HG03432 (cell line): ENCODE measurements at regions not wholly inside any gene's neighbourhood (a gene's known extent, or its start where the extent isn't known, plus 50 kb on each side); places are given as distances from the start of the nearest gene placed in this dataset.
"Not testable (repeated sequence)": the region's sequence is repeated elsewhere in the genome, so short reads cannot be mapped to it uniquely, and the experiment has no call there.

ENCODE experiments used
- ATAC-seq: cut with Tn5 transposase; IDR thresholded peaks from one replicate; pipeline ENCODE4 v1.9.1; 2021; ENCODE audit warnings: mild to moderate bottlenecking, moderate library complexity; ENCODE audit not compliant: unreplicated experiment

DNA sequence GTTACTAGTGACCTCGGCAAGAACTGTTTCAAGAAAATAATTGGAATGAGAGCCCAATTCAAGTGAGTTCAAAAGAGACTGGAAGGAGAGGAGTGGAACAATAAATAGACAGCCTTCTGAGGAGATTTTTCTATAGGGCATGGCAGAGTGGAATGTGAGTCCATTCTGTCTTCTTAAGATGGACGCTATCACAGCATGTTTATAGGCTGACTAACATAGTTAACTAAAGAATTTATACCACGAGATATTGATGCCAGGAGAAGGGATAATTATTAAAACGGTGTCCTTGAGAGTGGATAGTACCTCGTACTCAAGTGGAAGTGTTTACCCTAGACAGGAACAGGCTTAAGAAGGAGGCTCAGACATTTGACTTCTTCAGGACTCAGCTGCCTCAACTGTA, 143.5 kb upstream of the RBBP8 start:
- ATAC-seq: no peak

GRCh38 chr18:22790545-22791309, 142.4 kb upstream of the RBBP8 start:
- no peak for ATAC-seq

- no peak for ATAC-seq
Observed at GRCh38 chr18:22791310-22791610, 141.9 kb upstream of the RBBP8 start.

GRCh38 chr18:22796113-22796512, 137.0 kb upstream of the RBBP8 start:
- ATAC-seq: no peak

DNA sequence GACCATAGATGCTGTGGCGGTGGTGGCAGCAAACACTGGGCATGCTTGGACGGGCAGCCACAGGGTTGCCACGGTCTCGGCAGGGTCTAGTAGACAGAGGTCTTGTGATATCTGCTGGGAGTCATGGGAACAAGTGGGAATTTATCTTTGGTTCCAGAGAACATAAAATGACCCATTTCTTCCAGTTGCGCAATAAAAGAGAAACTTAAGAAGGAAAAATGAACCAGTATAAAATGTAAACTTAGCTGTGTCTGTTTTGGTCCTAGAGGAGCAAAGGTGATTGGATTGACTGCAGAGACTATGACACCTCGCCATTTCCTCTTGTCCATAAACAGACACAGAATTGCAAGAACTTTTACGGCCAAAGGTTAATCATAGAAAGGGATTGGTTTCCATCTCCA, 132.6 kb upstream of the RBBP8 start:
- no peak for ATAC-seq

DNA sequence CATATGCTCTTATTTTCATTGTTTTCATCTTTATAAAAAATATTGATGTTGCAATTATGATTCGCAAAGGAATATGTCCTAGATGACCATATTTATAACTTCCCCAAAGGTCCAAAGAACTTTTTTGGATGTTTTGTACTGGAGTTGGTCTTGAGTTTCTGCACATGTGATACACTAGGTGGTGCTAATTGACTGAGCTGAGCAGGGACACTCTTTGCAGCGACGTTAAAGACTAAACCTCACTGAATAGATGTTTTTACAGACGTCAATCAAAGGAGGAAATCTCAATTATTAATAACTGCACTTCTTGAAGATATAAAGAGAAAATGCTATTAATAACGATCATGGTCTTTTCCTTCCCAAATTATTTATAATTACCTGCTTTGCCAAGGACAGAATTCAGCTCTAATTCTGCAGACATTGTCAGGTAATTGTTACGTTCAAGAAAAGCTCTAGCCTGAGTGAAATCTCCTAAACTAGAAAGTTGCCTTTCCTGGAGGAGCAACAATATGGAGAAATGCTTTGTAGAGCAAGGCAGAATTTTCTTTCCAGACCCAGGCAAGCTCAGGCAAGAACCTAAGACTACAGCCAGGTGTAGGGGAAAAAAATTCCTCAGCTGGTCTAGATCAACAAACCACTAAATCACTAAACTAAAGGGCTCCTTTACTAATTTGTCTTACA, 119.3 kb upstream of the RBBP8 start:
- no peak for ATAC-seq

DNA sequence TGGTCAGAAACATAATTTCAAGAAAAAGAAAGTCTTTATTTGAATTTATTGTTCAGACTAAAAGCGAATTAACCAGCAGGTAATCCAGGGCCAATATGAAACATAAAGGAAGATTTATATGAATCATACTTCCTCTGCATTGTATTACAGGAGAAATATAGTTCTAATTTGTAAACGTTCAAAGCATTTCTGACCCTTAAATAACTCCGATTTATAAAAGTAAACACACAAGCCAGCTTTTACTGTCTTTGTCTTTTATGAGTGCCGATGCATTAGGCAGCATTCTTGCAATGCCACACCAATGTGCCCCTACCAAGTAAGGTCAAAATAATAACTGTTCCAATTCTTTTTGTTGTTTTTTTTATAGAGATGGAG, 118.8 kb upstream of the RBBP8 start:
- ATAC-seq: no peak

DNA sequence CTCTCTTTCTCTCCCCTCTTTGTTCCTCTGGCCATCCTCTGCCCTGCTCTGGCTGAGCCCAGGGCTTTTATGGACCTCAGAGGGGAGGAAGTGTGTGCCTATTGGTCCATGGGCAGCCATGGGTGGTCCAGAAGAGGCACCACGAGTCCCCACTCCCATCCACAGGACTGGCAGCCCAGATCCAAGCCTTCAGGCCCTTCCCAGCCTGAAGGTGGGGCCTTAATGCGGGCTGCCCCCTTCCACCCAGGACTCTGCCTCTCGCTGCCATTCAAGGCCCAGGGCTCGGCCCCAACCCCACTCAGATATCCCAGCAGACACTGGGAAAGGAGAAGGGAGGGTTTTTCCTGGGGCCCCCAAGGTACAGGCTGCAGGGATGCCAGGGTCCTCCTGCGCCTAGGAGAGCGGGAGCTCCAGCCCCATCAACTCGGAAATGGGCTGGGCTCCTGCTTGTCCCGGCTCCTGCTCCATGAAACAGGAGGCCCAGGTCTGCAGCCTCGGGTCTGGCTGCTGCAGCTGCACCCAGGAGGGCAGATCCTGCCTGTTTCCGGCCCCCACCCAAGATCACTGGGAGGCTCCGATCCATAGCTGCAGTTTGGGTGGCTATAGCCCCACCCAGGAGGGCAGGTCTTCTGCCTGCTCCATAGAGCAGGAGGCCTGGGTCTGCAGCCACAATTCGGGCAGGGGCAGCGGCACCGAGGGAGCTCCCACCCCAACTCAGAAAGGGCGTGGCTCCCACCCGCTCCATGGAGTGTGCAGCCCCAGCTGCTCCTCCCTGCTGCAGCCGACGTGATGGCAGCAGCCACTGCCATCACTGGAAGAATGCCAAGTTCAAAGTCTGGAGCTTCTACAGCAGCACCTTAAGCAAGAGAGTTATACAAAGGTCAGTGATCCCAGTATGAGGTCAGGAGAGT, 116.6 kb upstream of the RBBP8 start:
- no peak for ATAC-seq

DNA sequence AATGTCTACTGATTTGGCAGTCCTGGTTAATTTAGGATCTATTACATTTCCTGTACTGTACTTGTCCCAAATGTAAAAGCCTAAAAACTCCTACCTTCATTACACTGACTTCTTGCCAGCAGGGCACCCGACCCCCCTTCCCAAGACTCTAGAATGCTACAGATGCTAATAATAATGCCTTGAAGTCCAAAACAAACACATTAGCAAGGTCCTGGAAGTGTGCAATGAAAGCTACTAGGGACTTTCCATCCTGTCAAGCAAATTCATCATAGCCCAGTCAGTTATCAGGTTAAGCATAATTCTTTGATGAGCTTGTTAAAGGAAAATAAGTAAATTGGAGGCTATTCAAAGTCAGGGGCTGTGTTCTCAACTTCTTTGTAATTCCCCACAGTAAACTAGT, 115.3 kb upstream of the RBBP8 start:
- ATAC-seq: no peak

- no peak for ATAC-seq
Observed at GRCh38 chr18:22822024-22822423, 111.1 kb upstream of the RBBP8 start.

DNA sequence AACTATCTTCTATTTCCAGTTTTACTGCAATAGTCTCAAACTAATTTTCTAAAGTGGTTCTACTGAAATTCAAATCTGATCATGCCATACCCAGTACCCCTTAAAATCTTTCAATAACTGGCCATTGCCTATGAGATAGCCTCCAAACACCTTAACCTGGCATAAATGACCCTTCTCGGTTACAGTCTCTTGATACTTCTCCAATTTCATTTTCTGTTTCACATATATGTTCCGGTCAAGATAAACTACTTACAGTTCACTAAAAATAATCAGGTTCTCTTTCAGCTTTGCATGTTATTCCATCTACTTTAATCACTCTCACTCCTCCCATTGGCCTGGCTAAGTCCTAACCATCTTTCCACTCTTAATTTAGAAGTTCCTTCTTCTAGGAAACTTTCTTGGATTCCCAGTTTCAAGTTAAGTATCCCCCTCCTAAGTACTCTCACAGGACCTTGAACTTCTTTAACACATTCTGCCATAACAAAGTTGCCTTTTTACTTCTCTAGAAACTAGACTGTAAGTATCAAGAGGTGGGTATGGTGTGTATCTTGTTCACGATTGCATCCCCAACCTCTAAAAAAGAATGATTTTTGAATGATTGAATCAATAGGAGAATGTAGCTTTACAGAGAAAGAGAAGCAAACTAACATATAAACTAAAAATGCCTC, 110.2 kb upstream of the RBBP8 start:
- peak; percentile 87 for ATAC-seq

DNA sequence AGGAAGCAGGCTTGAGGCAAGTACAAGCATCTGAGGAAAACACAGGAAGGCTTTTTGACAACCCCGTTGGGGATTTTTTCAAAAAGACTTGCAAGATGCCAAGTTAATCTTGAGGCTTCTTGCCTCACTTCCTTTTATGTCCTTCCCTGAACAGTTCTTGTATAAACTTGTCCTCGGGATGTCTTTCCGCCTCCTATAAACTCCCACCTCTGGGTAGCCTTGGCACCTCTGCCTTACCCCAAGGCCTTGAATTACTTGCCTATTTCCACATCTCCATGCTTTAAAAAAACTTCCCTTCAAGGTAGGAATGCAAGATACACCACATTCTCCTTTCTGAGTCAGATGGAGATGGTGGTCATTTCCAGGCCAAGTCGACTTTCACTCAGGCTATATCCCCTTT, 106.4 kb upstream of the RBBP8 start:
- no peak for ATAC-seq

GRCh38 chr18:22827216-22827615, 105.9 kb upstream of the RBBP8 start:
- no peak for ATAC-seq

GRCh38 chr18:22827741-22828140, 105.4 kb upstream of the RBBP8 start:
- no peak for ATAC-seq

DNA sequence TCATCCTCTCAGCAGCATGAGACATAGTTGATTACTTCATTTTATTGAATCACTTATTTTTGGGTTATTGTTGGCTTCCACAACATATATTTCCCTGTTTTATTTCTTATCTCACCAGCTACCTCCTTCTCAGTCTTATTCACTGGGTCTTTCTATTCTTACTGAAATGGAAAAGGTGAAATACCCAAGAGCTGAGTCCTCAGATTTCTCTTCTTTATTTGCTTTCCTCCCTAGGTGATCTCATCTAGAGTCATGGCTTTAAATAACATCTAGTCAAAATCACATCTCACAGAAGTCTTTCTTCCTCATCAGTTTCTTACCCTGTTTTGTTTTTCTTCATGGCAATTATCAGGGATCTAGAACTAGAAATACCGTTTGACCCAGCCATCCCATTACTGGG, 105.0 kb upstream of the RBBP8 start:
- no peak for ATAC-seq

GRCh38 chr18:22828583-22828982, 104.5 kb upstream of the RBBP8 start:
- not testable (repeated sequence) for ATAC-seq

- ATAC-seq: no peak
Observed at GRCh38 chr18:22829781-22830180, 103.3 kb upstream of the RBBP8 start.

DNA sequence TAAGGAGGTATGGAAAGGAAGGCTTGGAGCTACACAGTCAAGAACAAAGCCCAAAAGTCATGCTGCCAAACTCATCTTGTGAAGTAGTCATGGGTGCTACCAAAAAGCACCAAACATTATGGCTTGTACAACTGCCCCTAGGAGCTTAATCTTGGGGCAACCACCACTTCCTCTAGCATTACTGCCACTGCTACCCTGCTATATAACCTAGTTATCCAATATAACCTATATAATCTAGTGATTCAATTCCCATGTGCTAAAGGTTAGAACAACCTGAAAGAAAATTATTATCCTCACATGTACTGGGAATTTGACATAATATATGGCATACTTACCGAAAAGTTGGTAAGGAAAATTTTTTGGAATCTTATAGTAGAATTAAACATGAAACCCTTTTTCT, 102.6 kb upstream of the RBBP8 start:
- no peak for ATAC-seq

DNA sequence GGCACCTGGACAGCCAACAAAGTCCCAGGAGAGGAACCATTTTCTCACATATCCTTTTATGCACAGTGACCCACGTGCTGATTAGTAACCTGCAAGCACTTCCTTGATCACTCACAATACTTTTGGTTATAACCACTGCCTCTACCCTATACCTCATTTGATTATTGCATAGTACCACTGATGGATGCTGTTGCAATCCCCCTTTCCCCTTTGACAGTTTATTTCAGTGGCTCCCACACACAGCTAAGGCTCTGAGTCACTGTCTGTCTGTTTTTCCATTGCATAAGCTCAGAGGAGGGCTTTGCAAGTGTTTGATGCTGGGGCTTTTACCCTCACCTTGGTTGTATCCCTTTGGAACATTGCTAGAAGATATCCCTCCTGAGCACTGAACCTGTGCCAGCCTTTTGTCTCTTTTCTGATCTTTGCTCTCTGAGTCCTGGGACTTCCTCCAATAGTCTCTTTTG, 101.7 kb upstream of the RBBP8 start:
- no peak for ATAC-seq

DNA sequence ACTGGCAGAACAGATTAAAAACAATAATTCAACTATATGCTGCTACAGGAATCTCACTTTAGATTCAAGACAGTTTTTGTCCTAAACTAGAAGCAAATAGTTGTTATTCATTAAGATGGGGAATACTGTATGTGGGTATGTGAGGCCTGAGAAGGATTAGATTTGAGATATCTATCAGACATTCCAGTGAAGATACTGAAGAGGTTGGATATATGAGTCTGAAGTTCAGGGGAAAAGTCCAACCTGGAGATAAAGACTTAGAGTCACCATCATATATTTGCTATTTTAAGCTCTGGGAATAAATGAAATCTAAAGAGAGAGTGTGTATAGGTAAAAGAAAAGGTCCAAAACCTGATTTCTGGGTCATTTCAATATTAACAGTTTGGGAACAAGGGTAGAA, 96.2 kb upstream of the RBBP8 start:
- ATAC-seq: no peak

DNA sequence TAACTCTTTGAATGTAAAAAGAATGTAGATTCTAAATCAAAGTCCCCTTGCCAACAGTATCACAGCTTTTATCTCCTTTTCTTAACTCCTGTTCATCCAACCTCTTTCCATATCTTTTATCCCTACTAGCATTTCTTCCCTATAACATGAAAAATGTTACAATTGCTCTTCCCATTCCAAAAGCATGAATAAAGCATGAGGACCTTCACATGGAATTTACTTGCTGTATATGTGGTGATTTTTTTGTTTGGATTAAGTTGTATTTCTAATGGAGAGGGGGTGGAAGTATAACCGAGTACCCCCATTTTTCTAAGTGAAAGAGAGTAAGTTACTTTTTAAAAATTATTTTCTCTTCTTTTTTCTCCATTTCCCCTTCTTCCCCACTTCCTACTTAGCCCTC, 94.9 kb upstream of the RBBP8 start:
- ATAC-seq: no peak
